Activated CD8-positive, alpha-beta T cell treated with anti-CD3 and anti-CD28 coated beads, Interleukin-2, amount 10 ng/mL, durations not matched to agents 7 days and 5 days (primary cell): ENCODE measurements at regions not wholly inside any gene's neighbourhood (a gene's known extent, or its start where the extent isn't known, plus 50 kb on each side); places are given as distances from the start of the nearest gene placed in this dataset.
A peak's percentile ranks its signal among the peaks of the same experiment; 100 is the strongest.

ENCODE experiments used
- ATAC-seq: fragments of 150-1000 bp; cut with Tn5 transposase; one replicate; pipeline ENCODE4 v1.10.0; 2021; ENCODE audit warnings: moderate library complexity
- CTCF ChIA-PET: fragments of 350-600 bp; sonication (Branson Sonifier 250); formaldehyde crosslinking; loops from one replicate; lab custom pipeline; 2021; ENCODE audit warnings: antibody characterized with exemption; lab: Charles Lee
- POLR2A ChIA-PET: fragments of 350-600 bp; sonication (Branson Sonifier 250); formaldehyde crosslinking; loops from one replicate; lab custom pipeline; 2021; ENCODE audit warnings: antibody characterized with exemption; lab: Charles Lee
- DNase-seq: peaks from one replicate; pipeline ENCODE4 v3.0.0-alpha.2; 2020
- H3K27ac Mint-ChIP-seq: one replicate; pipeline ENCODE4 v1.8.0; 2021; ENCODE audit warnings: mild to moderate bottlenecking, mixed read lengths
- H3K27me3 Mint-ChIP-seq: one replicate; pipeline ENCODE4 v1.8.0; 2021; ENCODE audit warnings: low read depth, mixed read lengths
- H3K36me3 Mint-ChIP-seq: one replicate; pipeline ENCODE4 v1.8.0; 2021; ENCODE audit warnings: low read depth, mixed read lengths
- H3K4me1 Mint-ChIP-seq: one replicate; pipeline ENCODE4 v1.8.0; 2021; ENCODE audit warnings: low read depth, mixed read lengths
- H3K4me3 Mint-ChIP-seq: one replicate; pipeline ENCODE4 v1.8.0; 2021; ENCODE audit warnings: mild to moderate bottlenecking, mixed read lengths
- H3K9me3 Mint-ChIP-seq: one replicate; pipeline ENCODE4 v1.8.0; 2022; ENCODE audit warnings: mixed read lengths; ENCODE audit not compliant: insufficient read depth

DNA sequence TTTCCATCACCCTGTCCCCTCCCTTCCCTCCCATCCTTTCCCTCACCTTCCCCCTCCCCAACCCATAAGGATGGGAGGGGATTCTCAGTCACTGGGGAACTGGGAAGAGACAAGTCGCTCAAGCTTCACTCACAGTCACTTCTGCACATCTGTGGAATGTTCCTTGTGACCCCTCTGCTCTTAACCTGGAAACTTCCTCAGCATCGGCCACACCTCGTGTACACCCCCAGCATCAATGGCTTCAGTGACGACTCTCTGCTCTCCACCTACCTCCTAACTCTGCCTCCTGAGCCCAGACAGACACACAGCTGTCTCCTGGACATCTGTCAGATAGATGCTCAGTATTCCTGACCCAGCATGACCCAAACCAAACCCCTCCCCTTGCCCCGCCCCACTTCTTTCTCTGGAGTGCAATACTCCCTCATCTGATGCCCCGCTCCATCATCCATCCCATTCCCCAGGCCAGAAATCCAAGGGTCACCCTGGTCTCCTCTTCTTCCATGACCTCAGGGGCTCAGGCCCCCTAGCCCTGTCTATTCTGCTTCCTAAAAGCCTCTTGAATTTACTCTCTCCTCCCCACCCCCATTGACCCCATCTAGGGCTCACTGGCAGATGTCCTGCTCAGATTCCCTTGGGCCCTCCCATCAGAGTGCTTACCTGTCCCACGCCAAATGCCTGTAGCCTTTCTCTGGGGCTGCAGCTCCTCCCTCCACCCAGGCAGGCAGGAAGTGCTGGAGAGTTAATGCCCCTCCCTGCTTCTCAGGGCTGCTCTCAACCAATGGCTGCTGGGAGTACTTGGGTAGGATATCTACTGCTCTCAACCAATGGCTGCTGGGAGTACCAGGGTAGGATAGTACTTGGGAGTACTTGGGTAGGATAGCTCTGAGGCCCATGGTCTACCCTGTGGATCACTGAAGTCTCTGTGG lies 83.1 kb upstream of the CSF3R start:
- ChIA-PET POLR2A (no interaction called here), CTCF (interaction anchor here (3.0 kb wide), 1 partner anchor 11 kb away, joined by 17 read pairs; no protein-coding TSS in a partner anchor)
- Mint-ChIP-seq H3K36me3 (no peaks in the 10 kb centered on the region), H3K4me3 (no peak overlapping the region), H3K27me3 (no peaks in the 10 kb centered on the region), H3K27ac (no peak overlapping the region), H3K4me1 (no peaks in the 10 kb centered on the region), H3K9me3 (no peaks in the 10 kb centered on the region)
- DNase-seq (no peak), ATAC-seq (no peak)

DNA sequence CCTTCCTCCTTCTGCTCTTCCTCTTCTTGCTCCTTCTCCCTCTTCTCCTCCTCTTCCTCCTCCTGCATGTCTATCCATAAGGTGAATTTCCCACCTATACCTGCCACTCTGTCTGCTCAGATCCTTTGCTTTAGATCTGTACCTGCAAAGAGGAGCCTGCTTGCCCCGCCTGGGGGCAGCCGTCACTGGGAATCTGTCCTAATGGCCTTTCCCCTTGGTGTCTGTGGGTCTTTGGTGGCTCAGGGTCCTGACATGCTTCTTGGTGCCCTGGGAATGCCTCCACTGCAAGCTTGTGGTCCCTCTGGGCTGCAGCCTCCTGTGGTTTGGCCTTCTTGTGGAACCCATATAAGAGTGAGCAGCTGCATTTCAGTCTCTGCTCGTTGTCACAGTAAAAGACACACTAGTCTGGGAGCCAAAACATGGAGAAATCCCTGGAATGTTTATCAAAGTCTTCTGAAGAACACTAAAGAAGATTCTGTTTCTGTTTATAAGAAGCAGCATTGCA lies 79.5 kb upstream of the CSF3R start:
- H3K4me1 Mint-ChIP-seq: no peaks in the 10 kb centered on the region
- H3K27ac Mint-ChIP-seq: no peak overlapping the region
- ChIA-PET POLR2A (no interaction called here), CTCF (no interaction called here)
- no peak overlapping the region for H3K4me3 Mint-ChIP-seq
- H3K9me3 Mint-ChIP-seq: no peaks in the 10 kb centered on the region
- ATAC-seq (no peak), DNase-seq (no peak)
- H3K27me3 Mint-ChIP-seq: no peaks in the 10 kb centered on the region
- H3K36me3 Mint-ChIP-seq: no peaks in the 10 kb centered on the region

DNA sequence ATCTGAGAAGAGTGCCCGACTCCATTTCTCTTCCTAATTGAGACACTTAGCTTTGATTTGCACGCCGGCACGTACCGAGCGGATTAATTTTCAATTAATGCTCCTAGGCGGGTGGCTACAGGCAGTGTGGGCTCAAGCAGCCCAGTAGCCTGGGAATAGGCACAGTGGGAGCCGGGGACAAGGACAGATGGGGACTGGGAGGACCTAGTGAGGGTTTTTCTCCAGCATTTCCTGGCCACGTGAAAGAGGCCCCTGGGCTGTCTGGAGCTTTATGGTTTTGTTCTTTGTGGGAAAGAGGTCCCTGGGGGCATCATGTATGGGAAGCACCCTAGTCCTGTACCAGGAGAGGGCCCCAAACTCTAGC lies 78.6 kb upstream of the CSF3R start:
- Mint-ChIP-seq H3K9me3 (no peaks in the 10 kb centered on the region), H3K4me3 (no peak overlapping the region), H3K27me3 (no peaks in the 10 kb centered on the region), H3K4me1 (no peaks in the 10 kb centered on the region), H3K36me3 (no peaks in the 10 kb centered on the region), H3K27ac (no peak overlapping the region)
- CTCF ChIA-PET: no interaction called here
- no peak for DNase-seq
- no peak for ATAC-seq
- POLR2A ChIA-PET: no interaction called here

DNA sequence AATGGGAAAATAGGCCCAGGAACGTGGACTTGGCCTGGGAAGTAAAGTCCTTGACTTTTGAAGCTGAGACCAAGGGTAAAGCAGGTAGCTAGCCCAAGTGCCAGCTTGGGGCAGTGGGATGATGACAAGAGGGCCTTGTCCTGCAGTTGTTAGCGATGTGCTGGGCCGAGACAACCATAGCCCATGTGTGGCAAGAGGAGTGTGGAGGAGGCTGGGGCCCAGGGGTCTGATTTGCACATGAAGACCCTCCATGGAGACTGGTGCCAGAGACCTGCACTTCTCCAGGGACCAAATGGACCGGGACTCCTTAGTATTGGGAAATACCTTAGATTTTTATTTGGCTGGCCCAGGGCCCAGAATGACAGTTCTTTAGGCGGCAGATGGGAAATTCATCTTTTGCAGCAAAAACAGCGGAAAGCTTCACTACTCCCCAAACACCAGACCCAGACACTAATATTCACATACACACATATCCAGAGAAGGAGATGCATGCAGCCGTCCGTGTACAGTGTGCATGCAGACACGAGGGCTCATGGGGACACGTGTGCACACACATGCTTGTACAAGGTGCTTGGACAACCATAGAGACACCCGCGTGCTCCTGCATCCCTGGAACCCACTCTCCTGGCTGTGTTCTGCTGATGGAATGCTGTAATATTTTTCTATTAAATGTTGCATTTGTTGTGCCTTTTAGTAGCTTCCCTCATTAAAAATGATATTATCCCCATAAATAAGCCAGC lies 78.1 kb upstream of the CSF3R start:
- H3K4me1 Mint-ChIP-seq: no peaks in the 10 kb centered on the region
- no peaks in the 10 kb centered on the region for H3K27me3 Mint-ChIP-seq
- CTCF ChIA-PET: no interaction called here
- no peak overlapping the region for H3K4me3 Mint-ChIP-seq
- no peak for DNase-seq
- no peaks in the 10 kb centered on the region for H3K9me3 Mint-ChIP-seq
- H3K36me3 Mint-ChIP-seq: no peaks in the 10 kb centered on the region
- H3K27ac Mint-ChIP-seq: no peak overlapping the region
- POLR2A ChIA-PET: no interaction called here
- ATAC-seq: no peak

DNA sequence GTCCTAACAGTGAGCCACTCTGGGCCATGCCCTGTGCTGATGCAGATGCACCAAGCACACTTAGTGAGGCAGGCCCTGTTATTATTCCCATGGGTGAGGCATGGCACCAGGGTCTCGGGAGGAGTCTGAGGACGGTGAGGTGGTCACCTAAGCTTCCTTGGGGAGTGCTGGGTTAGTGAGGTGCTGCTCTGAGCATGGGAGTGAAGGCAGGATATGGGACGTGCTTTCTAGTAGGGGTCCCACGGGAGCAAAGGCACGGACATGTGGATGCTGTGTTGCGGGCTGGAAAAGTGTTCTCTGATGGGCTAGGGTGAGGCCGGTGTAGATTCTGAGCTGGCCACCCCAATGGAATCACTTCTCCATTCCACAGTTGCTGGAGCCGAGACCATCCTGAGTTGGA lies 77.5 kb upstream of the CSF3R start:
- no peaks in the 10 kb centered on the region for H3K9me3 Mint-ChIP-seq
- H3K36me3 Mint-ChIP-seq: no peaks in the 10 kb centered on the region
- no peak for ATAC-seq
- ChIA-PET CTCF (no interaction called here), POLR2A (no interaction called here)
- H3K27me3 Mint-ChIP-seq: peaks cover 3% of the 10 kb centered on the region
- H3K4me1 Mint-ChIP-seq: no peaks in the 10 kb centered on the region
- no peak overlapping the region for H3K27ac Mint-ChIP-seq
- no peak for DNase-seq
- H3K4me3 Mint-ChIP-seq: no peak overlapping the region

DNA sequence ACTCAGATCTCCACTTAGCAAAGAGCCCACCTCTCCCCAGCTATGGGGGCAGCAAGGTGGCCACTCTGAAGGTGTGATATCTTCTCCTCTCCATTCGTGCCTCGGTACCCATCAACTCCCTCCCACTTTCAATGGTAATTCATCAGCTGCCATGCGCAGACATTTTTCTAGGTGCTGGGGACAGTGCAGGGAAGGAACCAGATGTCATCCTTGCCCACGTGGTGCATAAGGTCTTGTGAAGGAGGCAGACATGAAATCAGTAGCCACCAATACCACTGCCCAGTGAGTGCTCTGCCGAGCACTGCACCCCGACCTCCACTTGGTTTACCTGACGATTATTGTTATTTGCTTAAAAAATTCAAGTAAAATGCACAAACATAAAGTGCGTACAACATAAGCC lies 76.3 kb upstream of the CSF3R start:
- ATAC-seq: no peak
- CTCF ChIA-PET: no interaction called here

DNA sequence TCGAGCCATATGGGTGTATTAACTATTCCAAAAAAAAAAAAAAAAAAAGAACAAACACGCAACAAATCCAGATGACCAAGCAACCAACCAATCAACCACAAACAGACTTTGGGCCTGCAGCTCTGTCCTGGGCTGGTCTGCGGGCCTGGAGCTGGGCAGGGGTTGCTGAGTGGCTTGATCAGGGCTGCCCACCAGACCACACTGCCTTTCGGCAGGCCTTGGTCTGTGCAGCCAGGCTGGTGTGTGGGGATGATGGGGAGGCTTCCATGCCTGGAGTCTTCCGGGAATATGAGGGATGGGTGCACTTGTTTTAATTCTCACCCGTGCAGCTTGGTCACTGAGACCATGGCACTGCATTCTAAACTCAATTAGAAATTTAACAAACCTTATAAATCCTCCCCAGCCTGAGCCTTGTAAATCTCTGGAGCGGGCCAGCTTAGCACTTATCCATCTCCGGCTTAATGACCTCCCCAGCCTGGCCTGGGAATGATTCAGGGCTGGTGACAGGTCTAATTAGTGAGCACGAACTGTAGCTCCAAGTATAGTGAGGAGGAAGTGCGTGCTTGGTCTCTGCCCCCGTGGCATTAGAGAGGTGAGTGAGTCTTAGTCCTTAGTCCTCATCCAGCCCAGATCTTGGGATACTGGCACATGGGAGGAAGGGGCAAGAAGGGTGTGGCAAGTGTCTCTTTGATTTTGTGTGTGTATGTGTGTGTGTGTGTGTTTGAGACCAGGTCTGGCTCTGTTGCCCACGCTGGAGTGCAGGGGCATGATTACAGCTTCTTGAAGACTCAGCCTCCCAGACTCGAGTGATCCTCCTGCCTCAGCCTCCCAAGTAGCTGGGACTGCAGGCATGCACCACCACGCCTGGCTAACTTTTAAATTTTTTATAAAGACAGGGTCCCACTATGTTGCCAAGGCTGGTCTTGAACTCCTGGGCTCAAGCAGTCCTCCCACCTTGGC lies 74.6 kb upstream of the CSF3R start:
- CTCF ChIA-PET: no interaction called here
- Mint-ChIP-seq H3K4me3 (no peak overlapping the region), H3K9me3 (no peaks in the 10 kb centered on the region), H3K27me3 (peaks cover 21% of the 10 kb centered on the region), H3K27ac (no peak overlapping the region), H3K4me1 (no peaks in the 10 kb centered on the region), H3K36me3 (no peaks in the 10 kb centered on the region)
- ATAC-seq: no peak
- DNase-seq: no peak
- POLR2A ChIA-PET: no interaction called here

More for the DNA sequence above, 76.3 kb upstream of the CSF3R start:
- Mint-ChIP-seq H3K27ac (no peak overlapping the region), H3K4me3 (no peak overlapping the region), H3K9me3 (no peaks in the 10 kb centered on the region), H3K27me3 (peaks cover 6% of the 10 kb centered on the region), H3K4me1 (no peaks in the 10 kb centered on the region), H3K36me3 (no peaks in the 10 kb centered on the region)
- no peak for DNase-seq
- POLR2A ChIA-PET: no interaction called here

DNA sequence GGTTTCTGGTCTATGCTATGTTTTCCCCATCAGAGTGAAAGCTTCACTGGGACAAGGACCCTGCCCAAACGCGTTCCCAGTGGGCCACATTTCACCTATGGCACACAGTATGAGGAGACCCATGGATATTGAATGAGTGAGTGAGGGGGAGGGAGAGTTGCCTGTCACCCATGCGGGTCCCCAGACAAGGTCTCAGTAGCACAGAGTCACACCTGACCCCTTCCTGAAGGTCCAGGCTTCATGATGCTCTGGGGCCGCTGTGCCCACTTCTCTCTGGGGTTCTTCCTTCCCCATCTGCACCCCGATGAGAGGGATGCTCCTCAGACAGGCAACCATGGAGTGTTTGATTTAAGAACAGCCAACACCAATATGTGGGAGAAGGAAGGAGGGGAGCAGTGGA lies 72.3 kb upstream of the CSF3R start:
- H3K36me3 Mint-ChIP-seq: no peaks in the 10 kb centered on the region
- peaks cover 29% of the 10 kb centered on the region for H3K27me3 Mint-ChIP-seq
- POLR2A ChIA-PET: no interaction called here

DNA sequence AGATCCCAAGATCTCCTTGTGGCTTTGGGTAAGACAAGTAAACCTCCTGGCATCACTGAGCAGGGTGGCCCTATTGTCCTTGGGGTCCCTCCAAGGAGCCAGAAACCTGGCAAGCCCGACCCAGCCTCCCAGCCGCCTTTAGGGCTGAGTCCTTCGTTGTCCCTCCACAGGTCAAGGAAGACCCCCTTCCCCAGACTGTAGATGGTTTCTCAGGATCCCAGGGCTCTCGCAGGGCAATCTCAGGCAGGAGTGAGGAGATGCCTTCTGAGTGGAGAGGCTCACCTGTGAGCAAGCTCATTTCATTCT lies 71.6 kb upstream of the CSF3R start:
- no peak for DNase-seq
- no peaks in the 10 kb centered on the region for H3K9me3 Mint-ChIP-seq
- CTCF ChIA-PET: interaction anchor here (1.0 to 1.5 kb wide), 2 partner anchors 38 to 39 kb away, joined by 3 to 4 read pairs; no protein-coding TSS in a partner anchor
- H3K36me3 Mint-ChIP-seq: no peaks in the 10 kb centered on the region
- no peaks in the 10 kb centered on the region for H3K4me1 Mint-ChIP-seq
- no peak for ATAC-seq
- H3K4me3 Mint-ChIP-seq: no peak overlapping the region
- peaks cover 34% of the 10 kb centered on the region for H3K27me3 Mint-ChIP-seq
- H3K27ac Mint-ChIP-seq: no peak overlapping the region
- POLR2A ChIA-PET: no interaction called here

More for the DNA sequence above, 72.3 kb upstream of the CSF3R start:
- Mint-ChIP-seq H3K27ac (no peak overlapping the region), H3K4me3 (no peak overlapping the region), H3K9me3 (no peaks in the 10 kb centered on the region), H3K4me1 (no peaks in the 10 kb centered on the region)
- ATAC-seq (no peak), DNase-seq (no peak)
- CTCF ChIA-PET: interaction anchor here (1.5 to 2.3 kb wide), 2 partner anchors 39 to 40 kb away, joined by 4 to 8 read pairs; no protein-coding TSS in a partner anchor

DNA sequence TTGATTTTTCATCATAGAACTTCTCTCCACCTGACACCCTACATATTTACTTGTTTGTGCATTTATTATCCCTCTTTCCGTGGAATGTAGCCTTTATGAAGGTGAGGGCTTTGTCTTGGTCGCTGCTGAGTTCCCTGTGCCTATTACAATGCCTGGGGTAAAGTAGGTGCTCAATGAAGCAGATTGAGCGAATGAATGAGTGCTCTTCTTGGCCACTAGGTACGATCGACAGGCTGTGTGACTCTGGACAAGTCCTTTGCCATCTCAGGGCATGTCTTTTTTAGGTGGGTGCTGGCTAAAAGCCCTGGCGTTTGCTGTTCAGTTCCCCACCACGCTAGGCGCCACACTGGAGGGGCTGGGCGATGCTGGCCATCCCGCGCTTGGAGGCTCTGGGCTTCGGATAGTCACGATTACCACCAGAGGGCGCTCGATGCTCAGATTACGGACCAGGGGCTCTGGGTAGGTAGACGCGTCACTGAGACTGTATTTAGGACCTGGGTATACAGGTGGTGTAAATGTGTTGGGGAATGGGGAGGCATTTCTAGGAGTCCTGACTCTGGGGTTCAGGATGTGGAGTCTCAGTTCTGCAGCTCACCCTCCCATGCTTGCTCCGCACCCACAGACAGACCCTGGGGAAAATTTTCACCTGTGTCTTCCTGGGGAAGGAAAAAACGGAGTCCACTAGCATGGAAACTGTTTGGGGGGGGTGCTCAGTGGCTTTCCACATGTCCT lies 71.0 kb upstream of the CSF3R start:
- Mint-ChIP-seq H3K4me3 (no peak overlapping the region), H3K27ac (no peak overlapping the region), H3K9me3 (no peaks in the 10 kb centered on the region), H3K36me3 (no peaks in the 10 kb centered on the region), H3K4me1 (no peaks in the 10 kb centered on the region), H3K27me3 (peaks cover 34% of the 10 kb centered on the region)
- ChIA-PET POLR2A (no interaction called here), CTCF (interaction anchor here (0.7 to 1.5 kb wide), 6 partner anchors 10 to 137 kb away, joined by 3 to 5 read pairs (median 3); partner anchors contain the start of gene MRPS15)
- ATAC-seq (peak; percentile 92), DNase-seq (peak; percentile 78)
